ENCODE measurements at regions not wholly inside any gene's neighbourhood (a gene's known extent, or its start where the extent isn't known, plus 50 kb on each side); places are given as distances from the start of the nearest gene placed in this dataset.

GRCh38 chr20:51303731-51304670 is 238.5 kb downstream of the NFATC2 start:
- Mint-ChIP-seq H3K9me3 (peaks cover 37% of the 10 kb centered on the region), H3K4me1 (peaks cover 15% of the 10 kb centered on the region), H3K4me3 (no peak overlapping the region), H3K27ac (no peak overlapping the region), H3K36me3 (ENCODE audit: low read depth) (no peaks in the 10 kb centered on the region), H3K27me3 (ENCODE audit: low read depth, poor library complexity) (peaks cover 20% of the 10 kb centered on the region)
- TF ChIP-seq CTCF (IDR thresholded peaks at IDR 0.05): no peak
- no peak for DNase-seq

GRCh38 chr20:51301026-51301425 is 241.5 kb downstream of the NFATC2 start:
- Mint-ChIP-seq H3K27ac (no peak overlapping the region), H3K36me3 (ENCODE audit: low read depth) (no peaks in the 10 kb centered on the region), H3K9me3 (peaks cover 49% of the 10 kb centered on the region), H3K27me3 (ENCODE audit: low read depth, poor library complexity) (peaks cover 11% of the 10 kb centered on the region), H3K4me1 (peaks cover 10% of the 10 kb centered on the region), H3K4me3 (no peak overlapping the region)
- no peak for TF ChIP-seq CTCF (IDR thresholded peaks at IDR 0.05)
- DNase-seq: no peak

GRCh38 chr20:51300104-51300503 is 242.4 kb downstream of the NFATC2 start:
- Mint-ChIP-seq H3K9me3 (peaks cover 49% of the 10 kb centered on the region), H3K4me3 (no peak overlapping the region), H3K27ac (no peak overlapping the region), H3K27me3 (ENCODE audit: low read depth, poor library complexity) (peaks cover 8% of the 10 kb centered on the region), H3K36me3 (ENCODE audit: low read depth) (no peaks in the 10 kb centered on the region), H3K4me1 (peaks cover under 1% of the 10 kb centered on the region)
- no peak for DNase-seq
- TF ChIP-seq CTCF (IDR thresholded peaks at IDR 0.05): no peak

GRCh38 chr20:51299413-51299812 is 243.1 kb downstream of the NFATC2 start:
- Mint-ChIP-seq H3K27me3 (ENCODE audit: low read depth, poor library complexity) (peaks cover 6% of the 10 kb centered on the region), H3K9me3 (peaks cover 49% of the 10 kb centered on the region), H3K4me1 (no peaks in the 10 kb centered on the region), H3K36me3 (ENCODE audit: low read depth) (no peaks in the 10 kb centered on the region), H3K4me3 (no peak overlapping the region), H3K27ac (no peak overlapping the region)
- no peak for DNase-seq
- no peak for TF ChIP-seq CTCF (IDR thresholded peaks at IDR 0.05)

GRCh38 chr20:51298141-51298749 is 244.3 kb downstream of the NFATC2 start:
- Mint-ChIP-seq H3K9me3 (peaks cover 42% of the 10 kb centered on the region), H3K4me1 (no peaks in the 10 kb centered on the region), H3K4me3 (no peak overlapping the region), H3K36me3 (ENCODE audit: low read depth) (no peaks in the 10 kb centered on the region), H3K27ac (no peak overlapping the region), H3K27me3 (ENCODE audit: low read depth, poor library complexity) (peaks cover 6% of the 10 kb centered on the region)
- DNase-seq: no peak
- no peak for TF ChIP-seq CTCF (IDR thresholded peaks at IDR 0.05)

Measured in nephron progenitor cell (in vitro differentiated cells).